Ovary (tissue), 3 donors: ENCODE measurements at regions not wholly inside any gene's neighbourhood (a gene's known extent, or its start where the extent isn't known, plus 50 kb on each side); places are given as distances from the start of the nearest gene placed in this dataset.

Experiments used
- EP300 ChIP-seq: sonication (generic); formaldehyde crosslinking; IDR thresholded peaks from one replicate; pipeline ENCODE4 v1.6.1; 2017; ENCODE audit warnings: antibody characterized with exemption
- POLR2A ChIP-seq: fragments of 450-650 bp; IDR thresholded peaks from one replicate; pipeline ENCODE4 v1.6.1; 2017; ENCODE audit warnings: antibody characterized with exemption, mild to moderate bottlenecking, moderate library complexity
- TF ChIP-seq, protein P1 (sequence below), 3 donors: fragments of 450-650 bp in 2 of 3; fragments of 200-600 bp in 1 of 3; IDR thresholded peaks; one replicate each; pipeline versions ENCODE4 v1.5.1 to v1.8.0; 2016 to 2022; ENCODE audit warnings: antibody characterized with exemption in 3 of 3, mild to moderate bottlenecking in 1 of 3
- donor health status: DM: no; HTN: no; CAD: no.

- TF ChIP-seq, protein P1, sequence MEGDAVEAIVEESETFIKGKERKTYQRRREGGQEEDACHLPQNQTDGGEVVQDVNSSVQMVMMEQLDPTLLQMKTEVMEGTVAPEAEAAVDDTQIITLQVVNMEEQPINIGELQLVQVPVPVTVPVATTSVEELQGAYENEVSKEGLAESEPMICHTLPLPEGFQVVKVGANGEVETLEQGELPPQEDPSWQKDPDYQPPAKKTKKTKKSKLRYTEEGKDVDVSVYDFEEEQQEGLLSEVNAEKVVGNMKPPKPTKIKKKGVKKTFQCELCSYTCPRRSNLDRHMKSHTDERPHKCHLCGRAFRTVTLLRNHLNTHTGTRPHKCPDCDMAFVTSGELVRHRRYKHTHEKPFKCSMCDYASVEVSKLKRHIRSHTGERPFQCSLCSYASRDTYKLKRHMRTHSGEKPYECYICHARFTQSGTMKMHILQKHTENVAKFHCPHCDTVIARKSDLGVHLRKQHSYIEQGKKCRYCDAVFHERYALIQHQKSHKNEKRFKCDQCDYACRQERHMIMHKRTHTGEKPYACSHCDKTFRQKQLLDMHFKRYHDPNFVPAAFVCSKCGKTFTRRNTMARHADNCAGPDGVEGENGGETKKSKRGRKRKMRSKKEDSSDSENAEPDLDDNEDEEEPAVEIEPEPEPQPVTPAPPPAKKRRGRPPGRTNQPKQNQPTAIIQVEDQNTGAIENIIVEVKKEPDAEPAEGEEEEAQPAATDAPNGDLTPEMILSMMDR (IDR thresholded peaks at IDR 0.05) = no peak
- TF ChIP-seq POLR2A = no peak
- TF ChIP-seq EP300 = no peak
Measured at GRCh38 chr9:118038713-118039112, 334.5 kb downstream of the TLR4 start.
